K562 (cell line): ENCODE measurements at regions not wholly inside any gene's neighbourhood (a gene's known extent, or its start where the extent isn't known, plus 50 kb on each side); places are given as distances from the start of the nearest gene placed in this dataset.

Experiments used
- ATAC-seq: fragments of 200-7000 bp; cut with Tn5 transposase; 3 replicates; pipeline ENCODE4 v1.9.1; 2020; ENCODE audit warnings: moderate library complexity
- BruUV-seq: library from RNA; stranded (reverse); fragments of 400-500 nt; replicated peaks from 2 replicates; lab custom pipeline; 2021; lab: Mats Ljungman, UMichigan
- CTCF ChIA-PET: fragments of 300-600 bp; formaldehyde crosslinking; extraction: SDS; loops from one replicate; lab custom pipeline; 2021; ENCODE audit warnings: low intra/inter-chr PET ratio; lab: Yijun Ruan, JAX
- POLR2A ChIA-PET: fragments of 300-600, 350-650 bp; sonication (Branson Sonifier 250); formaldehyde crosslinking; extraction: SDS; loops from one replicate; lab custom pipeline; 2021; ENCODE audit warnings: antibody characterized with exemption, inconsistent platforms; lab: Yijun Ruan, JAX
- DNase-seq, 4 experiments: peaks; one replicate each; pipeline versions ENCODE4 v3.0.0 to v3.0.0-alpha.2; 2011 to 2018; ENCODE audit warnings: low spot score in 3 of 4, mixed read lengths in 3 of 4; ENCODE audit errors: extremely low read depth in 1 of 4
- FAIRE-seq: peaks from 2 replicates; lab custom pipeline; 2011; peaks lifted over from hg19 to GRCh38; lab: Jason Lieb, UNC
- H2AFZ ChIP-seq: 2 replicates; pipeline ENCODE4 v1.6.0; 2011; ENCODE audit warnings: low read depth, low read length, control low read depth, inconsistent platforms
- H3K27ac ChIP-seq: fragments of 200-600 bp; 3 replicates; pipeline ENCODE4 v1.8.0; 2011; ENCODE audit warnings: low read depth, mild to moderate bottlenecking, control low read depth, inconsistent platforms, low read length, moderate library complexity, mixed read lengths; ENCODE audit errors: extremely low read depth
- H3K27me3 ChIP-seq, 2 experiments: fragments of 300-600 bp in 1 of 2; 2 replicates in 1 of 2; 3 replicates in 1 of 2; pipeline versions ENCODE4 v1.6.0 to v1.8.0; 2011; ENCODE audit warnings: inconsistent platforms in 2 of 2, low read length in 2 of 2, mild to moderate bottlenecking in 1 of 2, mixed read lengths in 1 of 2, moderate library complexity in 1 of 2; ENCODE audit not compliant: control insufficient read depth in 2 of 2, insufficient read depth in 2 of 2
- H3K36me3 ChIP-seq: fragments of 300-600 bp; 3 replicates; pipeline ENCODE4 v1.8.0; 2011; ENCODE audit warnings: mild to moderate bottlenecking, low read length, inconsistent platforms; ENCODE audit not compliant: control insufficient read depth, insufficient read depth
- H3K4me1 ChIP-seq, 2 experiments: fragments of 200-600 bp in 1 of 2; replicated peaks in 1 of 2; 2 replicates in 1 of 2; 3 replicates in 1 of 2; pipeline versions ENCODE4 v1.5.1 to v1.8.0; 2011; ENCODE audit warnings: inconsistent platforms in 2 of 2, low read length in 2 of 2, mild to moderate bottlenecking in 1 of 2, mixed read lengths in 1 of 2, moderate library complexity in 1 of 2; ENCODE audit not compliant: control insufficient read depth in 2 of 2, insufficient read depth in 2 of 2
- H3K4me2 ChIP-seq: 2 replicates; pipeline ENCODE4 v1.6.1; 2011; ENCODE audit warnings: low read length, control low read depth, inconsistent platforms, mixed read lengths; ENCODE audit not compliant: insufficient read depth
- H3K4me3 ChIP-seq: fragments of 200-600 bp; sonication (generic), shearing (Covaris generic); 2 replicates; pipeline ENCODE4 v1.5.1; 2016; ENCODE audit warnings: control low read depth, inconsistent platforms
- H3K79me2 ChIP-seq: fragments of 200-600 bp; 3 replicates; pipeline ENCODE4 v1.8.0; 2011; ENCODE audit warnings: low read length, inconsistent platforms; ENCODE audit not compliant: control insufficient read depth, insufficient read depth
- H3K9ac ChIP-seq, 2 experiments: 2 replicates each; pipeline versions ENCODE4 v1.6.0 to v1.6.1; 2011; ENCODE audit warnings: low read depth in 2 of 2, low read length in 2 of 2, control low read depth in 1 of 2, inconsistent platforms in 1 of 2, mild to moderate bottlenecking in 1 of 2, mixed read lengths in 1 of 2; ENCODE audit not compliant: insufficient read depth in 1 of 2
- H3K9me1 ChIP-seq: one replicate; pipeline ENCODE4 v1.6.0; 2011; ENCODE audit warnings: inconsistent platforms, mild to moderate bottlenecking, low read length, moderate library complexity; ENCODE audit not compliant: control insufficient read depth, insufficient read depth
- H3K9me3 ChIP-seq: replicated peaks from 2 replicates; pipeline ENCODE4 v1.5.1; 2011; ENCODE audit warnings: low read depth, low read length, inconsistent platforms; ENCODE audit not compliant: control insufficient read depth, insufficient read depth
- H4K20me1 ChIP-seq: replicated peaks from 2 replicates; pipeline ENCODE4 v1.6.1; 2011; ENCODE audit warnings: low read length, inconsistent platforms, mixed read lengths; ENCODE audit not compliant: control insufficient read depth, insufficient read depth
- ATF2 ChIP-seq: sonication (generic); formaldehyde crosslinking; IDR thresholded peaks from 2 replicates; pipeline ENCODE4 v1.8.1; 2022; ENCODE audit warnings: missing genetic modification reagents
- BRD9 ChIP-seq: fragments of 450-650 bp; IDR thresholded peaks from 2 replicates; pipeline ENCODE4 v1.6.1; 2018; ENCODE audit warnings: low read depth; ENCODE audit not compliant: partially characterized antibody
- E4F1 ChIP-seq: fragments of 250-450 bp; sonication (Bioruptor Pico); IDR thresholded peaks from 2 replicates; pipeline ENCODE4 v1.5.0; 2021; ENCODE audit warnings: mild to moderate bottlenecking, borderline replicate concordance
- GTF2F1 ChIP-seq: IDR thresholded peaks from 2 replicates; pipeline ENCODE4 v1.6.1; 2011; ENCODE audit warnings: low read depth, low read length, improper control_type of control experiment
- MAX ChIP-seq: sonication (generic); formaldehyde crosslinking; IDR thresholded peaks from 2 replicates; pipeline ENCODE4 v1.9.0; 2022; ENCODE audit warnings: mild to moderate bottlenecking, missing genetic modification reagents
- MEIS2 ChIP-seq: fragments of 450-650 bp; IDR thresholded peaks from 2 replicates; pipeline ENCODE4 v1.6.1; 2014; ENCODE audit warnings: mild to moderate bottlenecking; ENCODE audit not compliant: partially characterized antibody
- MITF ChIP-seq: IDR thresholded peaks from 2 replicates; pipeline ENCODE4 v1.6.1; 2014; ENCODE audit warnings: antibody characterized with exemption
- MTF1 ChIP-seq: fragments of 250-450 bp; sonication (Bioruptor Pico); IDR thresholded peaks from 2 replicates; pipeline ENCODE4 v1.9.0; 2021; ENCODE audit warnings: moderate library complexity, mild to moderate bottlenecking, inconsistent platforms, borderline replicate concordance
- NFXL1 ChIP-seq: fragments of 450-650 bp; formaldehyde crosslinking; IDR thresholded peaks from 2 replicates; pipeline ENCODE4 v1.4.0; 2021; ENCODE audit warnings: mild to moderate bottlenecking
- NKRF ChIP-seq: fragments of 450-650 bp; IDR thresholded peaks from 2 replicates; pipeline ENCODE4 v1.6.1; 2016; ENCODE audit warnings: borderline replicate concordance
- NUFIP1 ChIP-seq: fragments of 450-650 bp; IDR thresholded peaks from 2 replicates; pipeline ENCODE4 v1.6.1; 2018; ENCODE audit not compliant: partially characterized antibody
- PHF21A ChIP-seq: fragments of 450-650 bp; IDR thresholded peaks from 2 replicates; pipeline ENCODE4 v1.6.1; 2017; ENCODE audit warnings: low read depth, borderline replicate concordance
- TFAM ChIP-seq: fragments of 250-450 bp; sonication (Bioruptor Pico); conservative IDR thresholded peaks from 2 replicates; pipeline ENCODE4 v1.5.0; 2021; ENCODE audit warnings: mild to moderate bottlenecking, moderate library complexity
- TSC22D4 ChIP-seq: fragments of 450-650 bp; IDR thresholded peaks from 2 replicates; pipeline ENCODE4 v1.6.1; 2016; ENCODE audit warnings: missing genetic modification characterization, missing biosample characterization, control low read depth
- ZKSCAN3 ChIP-seq: fragments of 250-450 bp; sonication (Bioruptor Pico); IDR thresholded peaks from 2 replicates; pipeline ENCODE4 v1.4.0; 2020
- ZNF77 ChIP-seq: fragments of 250-450 bp; sonication (Bioruptor Pico); IDR thresholded peaks from 2 replicates; pipeline ENCODE4 v1.5.0; 2020
- WGBS: fragments of 100-300 bp; shearing (Covaris generic); methylation state at CpG from one replicate; pipeline ENCODE4 v1.1.6; 2016; ENCODE audit warnings: low coverage, mixed read lengths; ENCODE audit not compliant: insufficient coverage; ENCODE audit errors: missing lambda C conversion rate; 5-methylcytosine and 5-hydroxymethylcytosine counted together
- in situ Hi-C: fragments of 300-500 bp; cut with MboI; formaldehyde crosslinking; loops from 4 replicates; pipeline ENCODE4 v1.15.0; 2018; ENCODE audit warnings: inconsistent platforms, mixed read lengths
- intact Hi-C: fragments of 100-400 bp; cut with micrococcal nuclease; formaldehyde crosslinking; loops from 2 replicates; pipeline ENCODE4 v1.14.2; 2022

GRCh38 chr10:53412651-53413050 lies 640.1 kb upstream of the MBL2 start (continued):
- TF ChIP-seq PHF21A, result no peak
- TF ChIP-seq BRD9, result no peak
- no peak for TF ChIP-seq MEIS2
- no peak for TF ChIP-seq TSC22D4 (tag)
- no peak for TF ChIP-seq NUFIP1
- no peak for TF ChIP-seq ZNF77
- TF ChIP-seq, all 486 proteins: peak for 0

- DNase-seq, result no peak
- no peak overlapping the region for H3K4me2 ChIP-seq
- no peaks in the 10 kb centered on the region for H3K4me1 ChIP-seq
- H3K9me1 ChIP-seq, result no peaks in the 10 kb centered on the region
- no TSS peak for BruUV-seq
- H3K4me3 ChIP-seq, result no peak overlapping the region
- CTCF ChIA-PET, result no interaction called here
- POLR2A ChIA-PET, result no interaction called here
- 16% methylated on average over 3 of the region's 3 CpGs for WGBS
- H3K79me2 ChIP-seq, result no peaks in the 10 kb centered on the region
- intact Hi-C loops, result no loop called here
- H3K27ac ChIP-seq, result no peak overlapping the region
- in situ Hi-C loops, result no loop called here
- no peaks in the 10 kb centered on the region for H3K27me3 ChIP-seq
- no peaks in the 10 kb centered on the region for H3K36me3 ChIP-seq
- no peak overlapping the region for H3K9ac ChIP-seq
- H3K9me3 ChIP-seq, result no peaks in the 10 kb centered on the region
- no peak for FAIRE-seq
- no peaks in the 10 kb centered on the region for H4K20me1 ChIP-seq
- ATAC-seq, result no peak
- H2AFZ ChIP-seq, result no peak overlapping the region
- TF ChIP-seq ATF2 (CRISPR knock-in tag) (no peak), NFXL1 (CRISPR knock-in tag) (no peak), ZKSCAN3 (no peak), MTF1 (CRISPR knock-in tag) (no peak), MAX (CRISPR knock-in tag) (no peak), E4F1 (no peak), TFAM (CRISPR knock-in tag) (no peak), MITF (no peak), NKRF (no peak), GTF2F1 (no peak)
Measured at GRCh38 chr10:53406532-53406931, 633.9 kb upstream of the MBL2 start.
